PC-9 (cell line): ENCODE measurements at regions not wholly inside any gene's neighbourhood (a gene's known extent, or its start where the extent isn't known, plus 50 kb on each side); places are given as distances from the start of the nearest gene placed in this dataset.

Source experiments
- BruUV-seq: library from RNA; stranded (reverse); fragments of 400-500 nt; replicated peaks from 2 replicates; lab custom pipeline; 2021; lab: Mats Ljungman, UMichigan
- CTCF ChIA-PET: fragments of 300-600 bp; sonication (Branson Sonifier 250); formaldehyde crosslinking; loops from one replicate; lab custom pipeline; 2022; ENCODE audit warnings: antibody characterized with exemption; lab: Charles Lee
- POLR2A ChIA-PET: fragments of 300-600 bp; sonication (Branson Sonifier 250); formaldehyde crosslinking; loops from one replicate; lab custom pipeline; 2022; ENCODE audit warnings: antibody characterized with exemption; ENCODE audit not compliant: unreplicated experiment; lab: Charles Lee
- DNase-seq, 2 experiments: peaks; one replicate each; pipeline versions ENCODE4 v3.0.0 to v3.0.0-alpha.2; 2015 to 2022; ENCODE audit warnings: mixed read lengths in 1 of 2
- H2AFZ ChIP-seq: fragments of 200-600 bp; sonication (generic); 2 replicates; pipeline ENCODE4 v1.8.1; 2017; ENCODE audit warnings: antibody characterized with exemption
- H3F3A ChIP-seq: fragments of 200-600 bp; sonication (generic); 2 replicates; pipeline ENCODE4 v1.8.1; 2017; ENCODE audit warnings: antibody characterized with exemption, mild to moderate bottlenecking, low read depth; ENCODE audit not compliant: insufficient read depth
- H3K27ac ChIP-seq: fragments of 200-600 bp; sonication (generic); 2 replicates; pipeline ENCODE4 v1.6.1; 2016; ENCODE audit warnings: mixed run types
- H3K27me3 ChIP-seq: fragments of 200-600 bp; sonication (generic); 2 replicates; pipeline ENCODE4 v1.6.1; 2016; ENCODE audit warnings: low read depth, mixed run types; ENCODE audit not compliant: insufficient read depth
- H3K36me3 ChIP-seq: fragments of 200-600 bp; sonication (generic); 2 replicates; pipeline ENCODE4 v1.6.1; 2016; ENCODE audit warnings: low read depth, mixed run types
- H3K4me1 ChIP-seq: fragments of 200-600 bp; sonication (generic); replicated peaks from 2 replicates; pipeline ENCODE4 v1.6.1; 2016; ENCODE audit warnings: mixed run types; ENCODE audit not compliant: insufficient read depth
- H3K4me2 ChIP-seq: fragments of 200-600 bp; sonication (generic); 2 replicates; pipeline ENCODE4 v1.6.1; 2017; ENCODE audit warnings: mixed run types
- H3K4me3 ChIP-seq: fragments of 200-600 bp; sonication (generic); 2 replicates; pipeline ENCODE4 v1.6.1; 2016; ENCODE audit warnings: mixed run types
- H3K79me2 ChIP-seq: fragments of 200-600 bp; sonication (generic); 2 replicates; pipeline ENCODE4 v1.6.1; 2017; ENCODE audit warnings: low read depth, mixed run types
- H3K9me2 ChIP-seq: fragments of 200-600 bp; sonication (generic); 2 replicates; pipeline ENCODE4 v1.8.1; 2017; ENCODE audit warnings: mild to moderate bottlenecking; ENCODE audit not compliant: insufficient read depth
- H3K9me3 ChIP-seq: fragments of 200-600 bp; sonication (generic); 2 replicates; pipeline ENCODE4 v1.8.1; 2016; ENCODE audit warnings: low read depth; ENCODE audit not compliant: insufficient read depth
- H4K20me1 ChIP-seq: fragments of 200-600 bp; sonication (generic); 2 replicates; pipeline ENCODE4 v1.8.1; 2017; ENCODE audit not compliant: insufficient read depth
- CTCF ChIP-seq: fragments of 200-600 bp; sonication (generic); conservative IDR thresholded peaks from 2 replicates; pipeline ENCODE4 v1.6.1; 2017; ENCODE audit warnings: mixed run types, antibody characterized with exemption, mild to moderate bottlenecking, moderate library complexity
- EZH2 ChIP-seq: fragments of 200-600 bp; sonication (generic); IDR thresholded peaks from 2 replicates; pipeline ENCODE4 v1.8.0; 2017; ENCODE audit warnings: antibody characterized with exemption, low read depth
- intact Hi-C: fragments of 100-400 bp; cut with micrococcal nuclease; formaldehyde crosslinking; loops from one replicate; pipeline ENCODE4 v1.10.0; 2022; ENCODE audit not compliant: unreplicated experiment

- no peak overlapping the region for H3K4me2 ChIP-seq
- H3K27me3 ChIP-seq = no peaks in the 10 kb centered on the region; the same call in 1 of the 2 replicates
- H3K79me2 ChIP-seq = no peaks in the 10 kb centered on the region
- no peaks in the 10 kb centered on the region for H3K36me3 ChIP-seq
- TF ChIP-seq CTCF (no peak), EZH2 (no peak)
- no peak for DNase-seq
- H3K9me2 ChIP-seq = no peaks in the 10 kb centered on the region
- peaks cover 8% of the 10 kb centered on the region; the same call in 1 of the 2 replicates for H3K4me1 ChIP-seq
- intact Hi-C loops = no loop called here
- H2AFZ ChIP-seq = no peak overlapping the region
- no peak overlapping the region for H3K4me3 ChIP-seq
- H4K20me1 ChIP-seq = no peaks in the 10 kb centered on the region
- CTCF ChIA-PET = no interaction called here
- no TSS peak for BruUV-seq
- H3K9me3 ChIP-seq = no peaks in the 10 kb centered on the region
- no peak overlapping the region for H3K27ac ChIP-seq
- POLR2A ChIA-PET = interaction anchor here (0.6 kb wide), 1 partner anchor 42 kb away, joined by 11 read pairs; no protein-coding TSS in a partner anchor
- no peaks in the 10 kb centered on the region for H3F3A ChIP-seq
Measured at GRCh38 chr2:175401956-175402469, 220.5 kb upstream of the ATP5MC3 start.

- POLR2A ChIA-PET = no interaction called here
- BruUV-seq = no TSS peak
Measured at GRCh38 chr2:175400975-175401374, 219.5 kb upstream of the ATP5MC3 start.

GRCh38 chr2:175399326-175399725, 217.8 kb upstream of the ATP5MC3 start:
- Histone ChIP-seq H3K27ac (no peak overlapping the region), H3K9me2 (no peaks in the 10 kb centered on the region; the same call in 1 of the 2 replicates), H3K79me2 (no peaks in the 10 kb centered on the region), H3K27me3 (peaks cover 12% of the 10 kb centered on the region), H3K4me3 (no peak overlapping the region), H3K9me3 (no peaks in the 10 kb centered on the region), H3F3A (no peaks in the 10 kb centered on the region), H2AFZ (peak overlapping the region; percentile 7; the same call in 1 of the 2 replicates), H3K4me1 (peaks cover 8% of the 10 kb centered on the region; the same call in 1 of the 2 replicates), H3K36me3 (no peaks in the 10 kb centered on the region), H3K4me2 (peak overlapping the region; percentile 24), H4K20me1 (no peaks in the 10 kb centered on the region)
- BruUV-seq = no TSS peak
- CTCF ChIA-PET = no interaction called here
- TF ChIP-seq CTCF = no peak
- no peak for TF ChIP-seq EZH2
- POLR2A ChIA-PET = no interaction called here
- DNase-seq = no peak
- intact Hi-C loops = no loop called here

More at GRCh38 chr2:175400975-175401374, 219.5 kb upstream of the ATP5MC3 start:
- Histone ChIP-seq H3K27me3 (peaks cover 6% of the 10 kb centered on the region), H3K79me2 (no peaks in the 10 kb centered on the region), H3F3A (no peaks in the 10 kb centered on the region), H2AFZ (no peak overlapping the region), H4K20me1 (no peaks in the 10 kb centered on the region), H3K9me3 (no peaks in the 10 kb centered on the region), H3K9me2 (no peaks in the 10 kb centered on the region), H3K27ac (no peak overlapping the region), H3K4me3 (no peak overlapping the region), H3K4me2 (no peak overlapping the region), H3K36me3 (no peaks in the 10 kb centered on the region), H3K4me1 (peaks cover 8% of the 10 kb centered on the region; the same call in 1 of the 2 replicates)
- TF ChIP-seq CTCF (no peak), EZH2 (no peak)
- CTCF ChIA-PET = interaction anchor here (0.5 kb wide), 1 partner anchor 397 kb away, joined by 3 read pairs; no protein-coding TSS in a partner anchor
- intact Hi-C loops = no loop called here
- DNase-seq = no peak
